Panc1 (cell line): ENCODE measurements at regions not wholly inside any gene's neighbourhood (a gene's known extent, or its start where the extent isn't known, plus 50 kb on each side); places are given as distances from the start of the nearest gene placed in this dataset.

Experiments used
- ATAC-seq: fragments of 200-7000 bp; cut with Tn5 transposase; 2 replicates; pipeline ENCODE4 v1.9.1; 2020; ENCODE audit warnings: mild to moderate bottlenecking, moderate library complexity
- BruUV-seq: library from RNA; stranded (reverse); fragments of 400-500 nt; replicated peaks from 2 replicates; lab custom pipeline; 2021; lab: Mats Ljungman, UMichigan
- CTCF ChIA-PET: fragments of 300-600 bp; sonication (Branson Sonifier 250); formaldehyde crosslinking; loops from one replicate; lab custom pipeline; 2022; ENCODE audit warnings: antibody characterized with exemption; lab: Charles Lee
- POLR2A ChIA-PET: fragments of 300-600 bp; sonication (Branson Sonifier 250); formaldehyde crosslinking; loops from one replicate; lab custom pipeline; 2022; ENCODE audit warnings: antibody characterized with exemption; lab: Charles Lee
- DNase-seq: peaks from one replicate; pipeline ENCODE4 v3.0.0-alpha.2; 2010; ENCODE audit warnings: low read depth, low spot score
- H3K27ac ChIP-seq: 2 replicates; pipeline ENCODE4 v1.5.1; 2011; ENCODE audit warnings: mild to moderate bottlenecking, low read length, inconsistent platforms
- H3K27me3 ChIP-seq: fragments of 200-500 bp; sonication (Bioruptor generic); 2 replicates; pipeline ENCODE4 v1.6.0; 2014; ENCODE audit warnings: low read length, inconsistent platforms; ENCODE audit not compliant: control insufficient read depth, insufficient read depth
- H3K36me3 ChIP-seq: fragments of 200-500 bp; sonication (Bioruptor generic); 2 replicates; pipeline ENCODE4 v1.5.1; 2014; ENCODE audit warnings: inconsistent platforms, mild to moderate bottlenecking, low read length, moderate library complexity; ENCODE audit not compliant: control insufficient read depth, insufficient read depth
- H3K4me1 ChIP-seq: 2 replicates; pipeline ENCODE4 v1.5.1; 2011; ENCODE audit warnings: inconsistent platforms, mild to moderate bottlenecking, low read length, moderate library complexity; ENCODE audit not compliant: control insufficient read depth, insufficient read depth
- H3K4me3 ChIP-seq, 2 experiments: 2 replicates each; pipeline ENCODE4 v1.5.1; 2011 to 2012; ENCODE audit warnings: low read depth in 2 of 2, low read length in 2 of 2, mild to moderate bottlenecking in 2 of 2, inconsistent platforms in 1 of 2, moderate library complexity in 1 of 2
- H3K9me3 ChIP-seq: fragments of 200-500 bp; sonication (Bioruptor generic); 2 replicates; pipeline ENCODE4 v1.5.1; 2014; ENCODE audit warnings: low read depth, mild to moderate bottlenecking, inconsistent platforms, low read length, moderate library complexity; ENCODE audit not compliant: control insufficient read depth, insufficient read depth
- CTCF ChIP-seq: fragments of 450-650 bp; IDR thresholded peaks from 2 replicates; pipeline ENCODE4 v1.5.1; 2017; ENCODE audit warnings: mild to moderate bottlenecking
- POLR2AphosphoS5 ChIP-seq: IDR thresholded peaks from 2 replicates; pipeline ENCODE4 v1.6.1; 2012; ENCODE audit warnings: mild to moderate bottlenecking, low read depth, low read length, moderate library complexity
- REST ChIP-seq, 2 experiments: IDR thresholded peaks; 2 replicates each; pipeline ENCODE4 v1.6.1; 2011 to 2012; ENCODE audit warnings: low read depth in 2 of 2, control low read depth in 1 of 2, low read length in 1 of 2, mild to moderate bottlenecking in 1 of 2, moderate library complexity in 1 of 2; ENCODE audit not compliant: insufficient read depth in 1 of 2
- SIN3A ChIP-seq: IDR thresholded peaks from 2 replicates; pipeline ENCODE4 v1.6.1; 2012; ENCODE audit warnings: low read depth, mild to moderate bottlenecking, low read length, moderate library complexity, borderline replicate concordance; ENCODE audit not compliant: insufficient read depth
- TCF7L2 ChIP-seq: IDR thresholded peaks from 2 replicates; pipeline ENCODE4 v1.6.1; 2011; ENCODE audit warnings: mild to moderate bottlenecking, low read depth, low read length, inconsistent platforms
- in situ Hi-C: cut with HindIII; loops from 2 replicates; pipeline ENCODE4 v1.10.0; 2016; ENCODE audit warnings: low sequenced_read_pairs, low pct_unique_long_range_greater_than_20kb
- intact Hi-C: fragments of 100-400 bp; cut with micrococcal nuclease; formaldehyde crosslinking; loops from one replicate; pipeline ENCODE4 v1.10.0; 2022; ENCODE audit not compliant: unreplicated experiment

GRCh38 chr5:30117135-30117534 lies 1076.4 kb upstream of the CDH6 start:
- H3K27ac ChIP-seq: no peak overlapping the region
- H3K36me3 ChIP-seq: no peaks in the 10 kb centered on the region
- no TSS peak for BruUV-seq
- in situ Hi-C loops: no loop called here
- ATAC-seq (no peak), DNase-seq (no peak)
- intact Hi-C loops: no loop called here
- CTCF ChIA-PET: no interaction called here
- H3K9me3 ChIP-seq: no peaks in the 10 kb centered on the region; the same call in 1 of the 2 replicates
- TF ChIP-seq POLR2AphosphoS5 (no peak), TCF7L2 (no peak), SIN3A (no peak), CTCF (no peak), REST (IDR thresholded peaks at IDR 0.05; ENCODE audit: insufficient read depth in 1 of 2, low read depth in 2 of 2, low read length in 1 of 2) (no peak)
- H3K27me3 ChIP-seq: no peaks in the 10 kb centered on the region
- POLR2A ChIA-PET: no interaction called here
- H3K4me1 ChIP-seq: no peaks in the 10 kb centered on the region
- no peak overlapping the region for H3K4me3 ChIP-seq

GRCh38 chr5:30113542-30113941 lies 1079.9 kb upstream of the CDH6 start:
- no peaks in the 10 kb centered on the region for H3K36me3 ChIP-seq
- H3K4me1 ChIP-seq: no peaks in the 10 kb centered on the region
- DNase-seq (no peak), ATAC-seq (no peak)
- TF ChIP-seq SIN3A (no peak), TCF7L2 (no peak), POLR2AphosphoS5 (no peak), CTCF (no peak), REST (IDR thresholded peaks at IDR 0.05; ENCODE audit: insufficient read depth in 1 of 2, low read depth in 2 of 2, low read length in 1 of 2) (no peak)
- in situ Hi-C loops: no loop called here
- no TSS peak for BruUV-seq
- intact Hi-C loops: no loop called here
- ChIA-PET POLR2A (no interaction called here), CTCF (no interaction called here)
- no peak overlapping the region for H3K27ac ChIP-seq
- H3K4me3 ChIP-seq: no peak overlapping the region
- H3K27me3 ChIP-seq: no peaks in the 10 kb centered on the region
- H3K9me3 ChIP-seq: peaks cover 5% of the 10 kb centered on the region; the same call in 1 of the 2 replicates
